Trophoblast cell (in vitro differentiated cells and primary cell): ENCODE measurements at regions not wholly inside any gene's neighbourhood (a gene's known extent, or its start where the extent isn't known, plus 50 kb on each side); places are given as distances from the start of the nearest gene placed in this dataset.

ENCODE experiments used
- DNase-seq, 2 donors: peaks; one replicate each; pipeline ENCODE4 v3.0.0-alpha.2; 2016
- H2AFZ ChIP-seq: 2 replicates; pipeline ENCODE4 v1.6.1; 2013; ENCODE audit warnings: low read length, moderate library complexity, mild to moderate bottlenecking; ENCODE audit not compliant: insufficient read depth, poor library complexity
- H2AK5ac ChIP-seq: 2 replicates; pipeline ENCODE4 v1.6.1; 2013; ENCODE audit warnings: mild to moderate bottlenecking, low read length
- H2BK120ac ChIP-seq: 2 replicates; pipeline ENCODE4 v1.6.1; 2013; ENCODE audit warnings: low read length, mild to moderate bottlenecking, moderate library complexity; ENCODE audit not compliant: insufficient read depth, poor library complexity
- H2BK12ac ChIP-seq: 2 replicates; pipeline ENCODE4 v1.6.1; 2013; ENCODE audit warnings: mild to moderate bottlenecking, low read length, moderate library complexity
- H2BK5ac ChIP-seq: 2 replicates; pipeline ENCODE4 v1.6.1; 2013; ENCODE audit warnings: low read length, low read depth, moderate library complexity, mild to moderate bottlenecking; ENCODE audit not compliant: poor library complexity
- H3K14ac ChIP-seq: 2 replicates; pipeline ENCODE4 v1.6.1; 2013; ENCODE audit warnings: mild to moderate bottlenecking, low read length
- H3K18ac ChIP-seq: 2 replicates; pipeline ENCODE4 v1.6.1; 2013; ENCODE audit warnings: mild to moderate bottlenecking, low read length
- H3K23ac ChIP-seq: 2 replicates; pipeline ENCODE4 v1.6.1; 2013; ENCODE audit warnings: low read length
- H3K27ac ChIP-seq: 2 replicates; pipeline ENCODE4 v1.5.1; 2013; ENCODE audit warnings: low read depth, mild to moderate bottlenecking, inconsistent platforms, low read length, moderate library complexity
- H3K27me3 ChIP-seq: 2 replicates; pipeline ENCODE4 v1.6.1; 2013; ENCODE audit warnings: inconsistent platforms, mild to moderate bottlenecking, low read length, moderate library complexity; ENCODE audit not compliant: insufficient read depth
- H3K36me3 ChIP-seq, 2 experiments: 1 replicate in 1 of 2; 2 replicates in 1 of 2; pipeline ENCODE4 v1.6.1; 2013; ENCODE audit warnings: low read length in 2 of 2, mild to moderate bottlenecking in 2 of 2, moderate library complexity in 1 of 2; ENCODE audit not compliant: insufficient read depth in 2 of 2, control insufficient read depth in 1 of 2
- H3K4ac ChIP-seq: 2 replicates; pipeline ENCODE4 v1.6.1; 2013; ENCODE audit warnings: low read depth, mild to moderate bottlenecking, low read length, moderate library complexity
- H3K4me1 ChIP-seq, 2 experiments: 1 replicate in 1 of 2; 2 replicates in 1 of 2; pipeline ENCODE4 v1.6.1; 2013; ENCODE audit warnings: low read length in 2 of 2, mild to moderate bottlenecking in 2 of 2, moderate library complexity in 1 of 2; ENCODE audit not compliant: insufficient read depth in 2 of 2, control insufficient read depth in 1 of 2
- H3K4me2 ChIP-seq: 2 replicates; pipeline ENCODE4 v1.6.1; 2013; ENCODE audit warnings: inconsistent platforms, mild to moderate bottlenecking, low read length, moderate library complexity
- H3K4me3 ChIP-seq: 2 replicates; pipeline ENCODE4 v1.5.1; 2013; ENCODE audit warnings: mild to moderate bottlenecking, low read depth, low read length, inconsistent platforms
- H3K79me1 ChIP-seq: one replicate; pipeline ENCODE4 v1.6.1; 2013; ENCODE audit warnings: low read length
- H3K79me2 ChIP-seq: 2 replicates; pipeline ENCODE4 v1.6.1; 2013; ENCODE audit warnings: low read length, mild to moderate bottlenecking; ENCODE audit not compliant: control insufficient read depth, insufficient read depth, poor library complexity
- H3K9ac ChIP-seq: 2 replicates; pipeline ENCODE4 v1.6.1; 2013; ENCODE audit warnings: mild to moderate bottlenecking, low read length
- H3K9me3 ChIP-seq: 2 replicates; pipeline ENCODE4 v1.6.1; 2013; ENCODE audit warnings: low read depth, mild to moderate bottlenecking, control low read depth, inconsistent platforms, low read length; ENCODE audit not compliant: insufficient read depth
- H4K12ac ChIP-seq: 2 replicates; pipeline ENCODE4 v1.6.1; 2013; ENCODE audit warnings: low read depth, mild to moderate bottlenecking, low read length, moderate library complexity
- H4K8ac ChIP-seq: 2 replicates; pipeline ENCODE4 v1.6.1; 2013; ENCODE audit warnings: low read depth, mild to moderate bottlenecking, low read length, moderate library complexity
- H4K91ac ChIP-seq: one replicate; pipeline ENCODE4 v1.6.1; 2013; ENCODE audit warnings: low read depth, mild to moderate bottlenecking, low read length, moderate library complexity
- WGBS: extraction: QIAGEN DNeasy Blood & Tissue Kit; methylation state at CpG from one replicate; pipeline ENCODE4 v1.1.7; 2013; ENCODE audit warnings: missing lambda C conversion rate; ENCODE audit not compliant: insufficient read length, insufficient coverage; ENCODE audit errors: extremely low coverage; 5-methylcytosine and 5-hydroxymethylcytosine counted together

- no peak overlapping the region for H2AK5ac ChIP-seq
- H3K79me2 ChIP-seq: no peaks in the 10 kb centered on the region
- WGBS: no CpG with 5 or more reads among the region's 1 CpG
- H3K9me3 ChIP-seq: peaks cover 2% of the 10 kb centered on the region
- no peak overlapping the region for H2BK5ac ChIP-seq
- no peak overlapping the region for H3K9ac ChIP-seq
- H2BK12ac ChIP-seq: no peak overlapping the region
- H4K12ac ChIP-seq: no peak overlapping the region
- H2BK120ac ChIP-seq: no peak overlapping the region
- no peak overlapping the region for H3K14ac ChIP-seq
- no peaks in the 10 kb centered on the region for H3K79me1 ChIP-seq
- H3K27me3 ChIP-seq: no peaks in the 10 kb centered on the region
- DNase-seq: no peak
- peaks cover 0 to 3% of the 10 kb centered on the region in 2 experiments for H3K4me1 ChIP-seq
- H4K91ac ChIP-seq: no peak overlapping the region
- no peak overlapping the region for H3K23ac ChIP-seq
- no peak overlapping the region for H4K8ac ChIP-seq
- H3K18ac ChIP-seq: no peak overlapping the region
- H3K4me3 ChIP-seq: no peak overlapping the region
- no peak overlapping the region for H3K27ac ChIP-seq
- no peak overlapping the region for H3K4me2 ChIP-seq
- no peaks in the 10 kb centered on the region for H3K36me3 ChIP-seq
- H2AFZ ChIP-seq: no peak overlapping the region
- H3K4ac ChIP-seq: no peak overlapping the region
Observed at GRCh38 chr18:56052202-56052601, 464.2 kb upstream of the TCF4 start.

DNA sequence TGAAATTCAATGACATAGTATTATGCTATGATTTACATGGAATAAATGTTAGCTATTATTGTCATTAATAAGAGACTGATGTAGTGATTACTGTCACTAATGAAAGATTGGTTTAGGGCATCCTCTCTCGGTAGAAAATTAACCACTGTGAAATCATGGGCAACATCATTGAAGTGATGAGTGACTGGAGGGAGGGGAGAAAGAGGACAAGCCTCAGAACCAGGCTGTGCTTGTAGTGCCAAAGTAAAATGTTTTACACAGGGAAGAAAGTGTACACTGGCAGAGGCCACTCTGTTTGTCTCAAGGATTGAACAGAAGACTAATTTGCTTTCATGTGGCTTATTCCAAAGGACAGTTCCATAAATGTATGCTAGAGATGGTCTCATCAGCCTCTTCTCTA is 456.2 kb upstream of the TCF4 start:
- no CpG with 5 or more reads among the region's 1 CpG for WGBS
- H3K23ac ChIP-seq: no peak overlapping the region
- no peaks in the 10 kb centered on the region for H3K27me3 ChIP-seq
- H3K14ac ChIP-seq: no peak overlapping the region
- H3K4me2 ChIP-seq: no peak overlapping the region
- H4K12ac ChIP-seq: no peak overlapping the region
- H3K4me3 ChIP-seq: no peak overlapping the region
- peaks cover 2% of the 10 kb centered on the region for H3K9me3 ChIP-seq
- H3K79me2 ChIP-seq: no peaks in the 10 kb centered on the region
- no peak overlapping the region for H3K4ac ChIP-seq
- no peak overlapping the region for H3K27ac ChIP-seq
- H2BK5ac ChIP-seq: no peak overlapping the region
- no peak for DNase-seq
- no peak overlapping the region for H3K9ac ChIP-seq
- no peak overlapping the region for H4K91ac ChIP-seq
- H2AK5ac ChIP-seq: no peak overlapping the region
- peaks cover 2 to 7% of the 10 kb centered on the region in 2 experiments for H3K4me1 ChIP-seq
- no peak overlapping the region for H2AFZ ChIP-seq
- no peak overlapping the region for H4K8ac ChIP-seq
- no peak overlapping the region for H3K18ac ChIP-seq
- no peaks in the 10 kb centered on the region for H3K79me1 ChIP-seq
- H3K36me3 ChIP-seq: no peaks in the 10 kb centered on the region
- no peak overlapping the region for H2BK120ac ChIP-seq
- no peak overlapping the region for H2BK12ac ChIP-seq

DNA sequence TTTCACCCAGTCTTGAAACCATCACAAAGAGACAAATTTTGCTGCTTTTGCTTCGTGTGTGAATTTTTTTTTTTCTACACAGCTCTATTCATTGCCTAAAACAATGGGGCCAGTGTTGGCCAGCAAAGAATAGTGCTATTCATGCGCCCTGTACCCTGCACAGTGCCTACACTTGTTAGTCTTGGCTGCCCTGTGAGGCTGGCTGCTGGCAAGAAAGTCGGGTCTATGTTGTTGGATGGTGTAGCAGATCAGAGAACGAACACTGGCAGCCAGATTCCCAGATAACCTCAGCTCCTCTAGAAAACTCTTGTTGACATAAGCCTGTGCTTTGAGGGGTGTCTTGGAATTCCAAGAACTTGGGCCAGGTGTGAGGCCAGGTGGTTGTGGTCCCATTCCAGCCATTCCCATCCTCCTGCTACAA is 455.7 kb upstream of the TCF4 start:
- no peak overlapping the region for H4K91ac ChIP-seq
- H3K27me3 ChIP-seq: no peaks in the 10 kb centered on the region
- H3K79me2 ChIP-seq: no peaks in the 10 kb centered on the region
- H3K9me3 ChIP-seq: peaks cover 2% of the 10 kb centered on the region
- H4K8ac ChIP-seq: no peak overlapping the region
- no CpG with 5 or more reads among the region's 4 CpGs for WGBS
- no peak overlapping the region for H3K27ac ChIP-seq
- H2BK5ac ChIP-seq: no peak overlapping the region
- H3K4me2 ChIP-seq: no peak overlapping the region
- H3K4me3 ChIP-seq: no peak overlapping the region
- peaks cover 2 to 7% of the 10 kb centered on the region in 2 experiments for H3K4me1 ChIP-seq
- H2BK120ac ChIP-seq: no peak overlapping the region
- no peaks in the 10 kb centered on the region for H3K79me1 ChIP-seq
- H2AK5ac ChIP-seq: no peak overlapping the region
- no peak overlapping the region for H3K4ac ChIP-seq
- no peak overlapping the region for H3K9ac ChIP-seq
- H3K36me3 ChIP-seq: no peaks in the 10 kb centered on the region
- no peak for DNase-seq
- no peak overlapping the region for H2BK12ac ChIP-seq
- H3K23ac ChIP-seq: no peak overlapping the region
- no peak overlapping the region for H4K12ac ChIP-seq
- no peak overlapping the region for H3K14ac ChIP-seq
- no peak overlapping the region for H3K18ac ChIP-seq
- no peak overlapping the region for H2AFZ ChIP-seq

DNA sequence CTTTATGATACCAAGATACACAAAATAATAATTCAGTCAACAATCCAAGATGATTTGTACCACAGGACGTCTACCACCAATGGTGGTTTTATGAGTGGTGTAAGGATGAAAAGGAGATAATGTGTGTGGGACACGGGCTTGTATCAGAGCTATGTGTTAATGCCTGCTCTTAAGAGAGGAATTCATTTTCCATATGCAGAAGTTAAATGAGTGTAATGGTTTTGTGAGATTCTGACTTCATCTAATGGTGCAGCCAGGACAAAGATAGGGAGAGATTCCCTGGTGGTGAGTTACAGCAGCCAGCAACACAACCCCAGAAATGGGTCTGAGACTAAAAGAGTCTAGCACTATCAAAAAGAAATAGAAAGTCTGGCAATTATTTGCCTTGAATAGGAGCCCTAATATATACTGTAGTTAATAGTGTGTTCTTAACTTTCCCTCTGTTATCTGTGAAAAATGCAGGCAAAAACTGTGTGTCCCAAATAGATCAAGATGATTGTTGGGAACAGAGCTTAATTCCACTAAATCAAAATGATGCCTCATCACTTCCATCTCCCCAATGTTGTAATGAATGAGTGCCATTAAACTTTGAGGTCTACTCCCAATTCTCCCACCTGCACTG is 455.0 kb upstream of the TCF4 start:
- Histone ChIP-seq H3K27ac (no peak overlapping the region), H3K9me3 (peaks cover 2% of the 10 kb centered on the region), H2BK12ac (no peak overlapping the region), H3K18ac (no peak overlapping the region), H2AFZ (no peak overlapping the region), H2BK5ac (no peak overlapping the region), H4K8ac (no peak overlapping the region), H3K79me2 (no peaks in the 10 kb centered on the region), H3K27me3 (no peaks in the 10 kb centered on the region), H2AK5ac (no peak overlapping the region), H3K4me1 (peaks cover 2 to 7% of the 10 kb centered on the region in 2 experiments), H3K9ac (no peak overlapping the region), H3K23ac (no peak overlapping the region), H3K36me3 (no peaks in the 10 kb centered on the region), H4K91ac (no peak overlapping the region), H3K4me2 (no peak overlapping the region), H3K4me3 (no peak overlapping the region), H3K4ac (no peak overlapping the region), H2BK120ac (no peak overlapping the region), H3K79me1 (no peaks in the 10 kb centered on the region), H4K12ac (no peak overlapping the region), H3K14ac (no peak overlapping the region)
- no CpG with 5 or more reads among the region's 2 CpGs for WGBS
- DNase-seq: no peak
